Endothelial cell of umbilical vein (primary cell): ENCODE measurements at regions not wholly inside any gene's neighbourhood (a gene's known extent, or its start where the extent isn't known, plus 50 kb on each side); places are given as distances from the start of the nearest gene placed in this dataset.

Experiments used
- EZH2 ChIP-seq: IDR thresholded peaks from 2 replicates; pipeline ENCODE4 v1.6.1; 2012; ENCODE audit warnings: borderline replicate concordance, low read depth, mild to moderate bottlenecking, moderate library complexity, low read length, inconsistent platforms; ENCODE audit not compliant: severe bottlenecking
- FOS ChIP-seq: IDR thresholded peaks from 2 replicates; pipeline ENCODE4 v1.6.1; 2011; ENCODE audit warnings: mild to moderate bottlenecking, low read length, moderate library complexity, borderline replicate concordance; ENCODE audit not compliant: insufficient read depth
- GATA2 ChIP-seq: IDR thresholded peaks from 2 replicates; pipeline ENCODE4 v1.7.0; 2011; ENCODE audit warnings: low read depth, mild to moderate bottlenecking, moderate library complexity, mixed read lengths, low read length; ENCODE audit not compliant: insufficient read length, insufficient read depth
- JUN ChIP-seq: IDR thresholded peaks from 2 replicates; pipeline ENCODE4 v1.6.1; 2011; ENCODE audit warnings: borderline replicate concordance, low read depth; ENCODE audit not compliant: insufficient read length, insufficient read depth
- MYC ChIP-seq: IDR thresholded peaks from one replicate; pipeline ENCODE4 v1.6.1; 2011; ENCODE audit warnings: mild to moderate bottlenecking, low read depth, low read length
- POLR2A ChIP-seq: IDR thresholded peaks from 2 replicates; pipeline ENCODE4 v1.6.1; 2012; ENCODE audit warnings: low read depth, mild to moderate bottlenecking, control low read depth, low read length
- POLR2AphosphoS5 ChIP-seq: IDR thresholded peaks from 2 replicates; pipeline ENCODE4 v1.6.1; 2012; ENCODE audit warnings: low read depth, mild to moderate bottlenecking, control low read depth, low read length, moderate library complexity; ENCODE audit not compliant: insufficient read depth
- TF ChIP-seq, protein P1 (sequence below), 2 donors: IDR thresholded peaks; 1 replicate in 1 of 2; 2 replicates in 1 of 2; pipeline ENCODE4 v1.5.1; 2011; ENCODE audit warnings: low read length in 2 of 2, mild to moderate bottlenecking in 2 of 2, moderate library complexity in 2 of 2, control low read depth in 1 of 2, inconsistent platforms in 1 of 2, low read depth in 1 of 2; ENCODE audit not compliant: insufficient read depth in 1 of 2; ENCODE audit errors: extremely low read depth in 1 of 2
- TF ChIP-seq, protein P2 (sequence below): IDR thresholded peaks from 2 replicates; pipeline ENCODE4 v1.6.1; 2011; ENCODE audit not compliant: insufficient read depth, insufficient read length

DNA sequence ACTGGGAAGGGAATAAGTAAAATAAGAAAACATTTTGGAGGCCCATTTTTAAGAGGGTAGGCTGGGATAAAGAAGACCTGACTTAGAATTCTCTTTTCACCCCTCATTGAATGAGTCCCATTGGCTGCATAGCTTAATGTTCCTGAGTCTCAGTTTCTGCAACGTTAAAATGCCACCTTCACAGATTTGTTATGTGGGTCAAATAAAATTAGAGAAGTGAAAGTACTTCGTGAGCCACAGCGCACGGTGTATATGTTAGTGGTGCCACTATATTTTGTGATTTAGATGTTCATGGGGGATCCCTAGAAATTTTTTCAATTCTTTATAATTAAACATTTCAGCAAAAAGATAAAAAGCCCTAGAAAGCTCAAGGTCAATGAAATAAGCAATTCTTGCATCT lies 109.2 kb upstream of the HS3ST1 start:
- TF ChIP-seq, protein P1, sequence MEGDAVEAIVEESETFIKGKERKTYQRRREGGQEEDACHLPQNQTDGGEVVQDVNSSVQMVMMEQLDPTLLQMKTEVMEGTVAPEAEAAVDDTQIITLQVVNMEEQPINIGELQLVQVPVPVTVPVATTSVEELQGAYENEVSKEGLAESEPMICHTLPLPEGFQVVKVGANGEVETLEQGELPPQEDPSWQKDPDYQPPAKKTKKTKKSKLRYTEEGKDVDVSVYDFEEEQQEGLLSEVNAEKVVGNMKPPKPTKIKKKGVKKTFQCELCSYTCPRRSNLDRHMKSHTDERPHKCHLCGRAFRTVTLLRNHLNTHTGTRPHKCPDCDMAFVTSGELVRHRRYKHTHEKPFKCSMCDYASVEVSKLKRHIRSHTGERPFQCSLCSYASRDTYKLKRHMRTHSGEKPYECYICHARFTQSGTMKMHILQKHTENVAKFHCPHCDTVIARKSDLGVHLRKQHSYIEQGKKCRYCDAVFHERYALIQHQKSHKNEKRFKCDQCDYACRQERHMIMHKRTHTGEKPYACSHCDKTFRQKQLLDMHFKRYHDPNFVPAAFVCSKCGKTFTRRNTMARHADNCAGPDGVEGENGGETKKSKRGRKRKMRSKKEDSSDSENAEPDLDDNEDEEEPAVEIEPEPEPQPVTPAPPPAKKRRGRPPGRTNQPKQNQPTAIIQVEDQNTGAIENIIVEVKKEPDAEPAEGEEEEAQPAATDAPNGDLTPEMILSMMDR (IDR thresholded peaks at IDR 0.05; ENCODE audit: extremely low read depth in 1 of 2, insufficient read depth in 1 of 2, low read depth in 1 of 2, low read length in 2 of 2) = no peak
- TF ChIP-seq MYC = no peak
- no peak for TF ChIP-seq EZH2
- no peak for TF ChIP-seq POLR2A
- TF ChIP-seq, protein P2, sequence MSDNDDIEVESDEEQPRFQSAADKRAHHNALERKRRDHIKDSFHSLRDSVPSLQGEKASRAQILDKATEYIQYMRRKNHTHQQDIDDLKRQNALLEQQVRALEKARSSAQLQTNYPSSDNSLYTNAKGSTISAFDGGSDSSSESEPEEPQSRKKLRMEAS = no peak
- TF ChIP-seq JUN = no peak
- TF ChIP-seq FOS = no peak
- no peak for TF ChIP-seq POLR2AphosphoS5
- no peak for TF ChIP-seq GATA2
